ENCODE measurements at regions not wholly inside any gene's neighbourhood (a gene's known extent, or its start where the extent isn't known, plus 50 kb on each side); places are given as distances from the start of the nearest gene placed in this dataset.

DNA sequence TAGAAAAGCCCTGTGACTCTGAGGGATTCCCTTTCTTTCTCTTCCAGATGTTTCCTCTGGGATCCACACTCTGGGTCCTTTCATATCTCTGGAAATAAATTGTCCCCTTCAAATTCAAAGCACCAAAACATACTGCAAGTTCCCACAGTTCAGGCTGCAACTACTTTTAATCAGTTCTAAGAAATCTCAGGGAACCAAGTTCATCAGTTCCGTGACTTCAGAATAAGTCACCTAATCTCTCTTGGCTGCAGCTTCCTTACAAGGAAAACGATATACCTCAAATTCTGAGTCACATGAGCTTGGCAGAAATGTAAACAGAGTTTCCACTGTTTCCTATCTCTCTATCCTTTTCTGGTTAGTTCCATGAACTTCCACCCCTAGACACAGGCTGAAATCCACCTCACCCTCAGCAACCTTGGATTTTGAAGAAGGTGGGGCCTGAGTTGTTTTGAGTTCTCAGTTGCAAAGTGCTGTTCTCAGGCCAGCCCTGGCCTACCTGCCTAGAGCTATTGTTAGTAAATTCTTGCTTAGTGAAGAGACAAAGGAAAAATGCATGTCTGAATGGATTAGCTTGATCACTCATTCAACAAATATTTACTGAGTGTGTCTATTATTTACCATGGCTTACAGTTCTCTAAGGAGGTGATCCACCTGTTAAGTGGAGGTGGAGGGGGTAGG is 59.3 kb upstream of the IL6 start:
- no peak for TF ChIP-seq CTCF (IDR thresholded peaks at IDR 0.05)
- TF ChIP-seq POLR2A (IDR thresholded peaks at IDR 0.05), result no peak
- intact Hi-C loops (cut with DNase I; ENCODE audit: low total_unique reads), result no loop called here
- H3K36me3 ChIP-seq (ENCODE audit: low read depth, missing control alignments), result no peaks in the 10 kb centered on the region

DNA sequence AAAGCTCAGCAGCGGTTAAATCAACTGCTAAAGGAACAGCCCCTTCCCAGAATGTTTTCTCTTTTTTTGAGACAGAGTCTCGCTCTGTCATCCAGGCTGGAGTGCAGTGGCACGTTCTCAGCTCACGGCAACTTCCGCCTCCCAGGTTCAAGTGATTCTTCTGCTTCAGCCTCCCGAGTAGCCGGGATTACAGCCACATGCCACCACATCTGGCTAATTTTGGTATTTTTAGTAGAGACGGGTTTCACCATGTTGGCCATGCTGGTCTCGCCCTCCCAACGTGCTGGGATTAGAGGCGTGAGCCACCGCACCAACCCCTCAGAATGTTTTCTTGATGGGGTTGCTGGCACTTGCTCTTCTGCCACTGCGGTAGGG is 59.8 kb upstream of the IL6 start:
- Histone ChIP-seq H3K4me1 (no peaks in the 10 kb centered on the region), H3K27me3 (no peaks in the 10 kb centered on the region), H3K4me3 (no peak overlapping the region), H3K36me3 (ENCODE audit: low read depth, missing control alignments) (no peaks in the 10 kb centered on the region), H3K27ac (no peak overlapping the region), H3K9me3 (no peaks in the 10 kb centered on the region)
- WGBS, 2 donors, result 92 to 95% methylated on average over 13 of the region's 13 CpGs
- intact Hi-C loops (cut with DNase I; ENCODE audit: low total_unique reads), result no loop called here
- no peak for TF ChIP-seq CTCF (IDR thresholded peaks at IDR 0.05)
- TF ChIP-seq POLR2A (IDR thresholded peaks at IDR 0.05), result no peak
- DNase-seq, result no peak

More for the DNA sequence above, 59.3 kb upstream of the IL6 start:
- H3K27ac ChIP-seq, result no peak overlapping the region
- WGBS, 2 donors, result 73 to 83% methylated on average over 2 of the region's 2 CpGs
- no peaks in the 10 kb centered on the region for H3K9me3 ChIP-seq
- DNase-seq, result no peak
- no peak overlapping the region for H3K4me3 ChIP-seq
- no peaks in the 10 kb centered on the region for H3K27me3 ChIP-seq
- no peaks in the 10 kb centered on the region for H3K4me1 ChIP-seq

DNA sequence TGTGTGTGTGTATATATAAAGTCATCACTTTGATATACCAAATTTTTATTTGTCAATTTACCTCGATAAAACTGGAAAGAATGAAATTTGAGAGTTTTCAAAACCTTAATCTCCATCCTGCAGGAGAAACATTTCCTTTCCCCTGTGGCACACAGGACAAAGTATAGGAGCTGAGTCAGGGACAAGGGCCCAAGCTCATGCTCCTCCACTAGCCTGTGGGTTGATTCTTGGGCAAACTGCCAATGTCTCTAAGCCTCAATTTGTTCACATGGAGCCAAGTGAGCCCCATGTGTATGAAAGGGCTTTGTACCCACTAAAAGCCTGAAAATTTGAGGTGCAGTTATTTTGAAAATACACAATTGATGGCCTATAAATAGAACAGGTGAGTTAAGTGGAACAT is 60.3 kb upstream of the IL6 start:
- WGBS, 2 donors, result 71 to 75% methylated on average over 1 of the region's 1 CpG
- Histone ChIP-seq H3K27me3 (no peaks in the 10 kb centered on the region), H3K4me1 (no peaks in the 10 kb centered on the region), H3K27ac (no peak overlapping the region), H3K36me3 (ENCODE audit: low read depth, missing control alignments) (no peaks in the 10 kb centered on the region), H3K4me3 (no peak overlapping the region), H3K9me3 (no peaks in the 10 kb centered on the region)
- intact Hi-C loops (cut with DNase I; ENCODE audit: low total_unique reads), result no loop called here
- no peak for DNase-seq
- no peak for TF ChIP-seq POLR2A (IDR thresholded peaks at IDR 0.05)
- TF ChIP-seq CTCF (IDR thresholded peaks at IDR 0.05), result no peak

DNA sequence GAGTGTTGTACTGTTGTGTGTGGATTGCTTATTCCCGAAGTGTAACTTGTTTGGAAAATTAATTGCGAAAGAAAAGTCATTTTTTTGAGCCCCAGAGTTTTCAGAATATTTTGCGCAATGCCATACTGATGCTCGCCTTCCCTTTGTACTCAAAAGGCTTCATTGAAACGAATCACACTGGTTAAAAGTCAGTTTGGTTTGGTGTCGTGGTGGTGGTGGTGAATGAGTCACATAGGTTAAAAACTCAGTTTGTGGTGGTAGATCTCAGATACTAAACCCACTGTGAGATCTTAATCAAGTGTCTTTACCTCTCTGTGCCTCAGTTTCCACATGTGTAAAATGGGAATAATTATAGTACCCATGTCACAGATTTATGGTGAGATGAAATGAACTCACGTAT is 61.1 kb upstream of the IL6 start:
- no peak for DNase-seq
- TF ChIP-seq CTCF (IDR thresholded peaks at IDR 0.05), result no peak
- no peak for TF ChIP-seq POLR2A (IDR thresholded peaks at IDR 0.05)
- Histone ChIP-seq H3K9me3 (no peaks in the 10 kb centered on the region), H3K36me3 (ENCODE audit: low read depth, missing control alignments) (no peaks in the 10 kb centered on the region), H3K4me3 (peak overlapping the region; percentile 45 to 47), H3K27ac (peak overlapping the region in 1 of 2 donors; percentile 50), H3K4me1 (no peaks in the 10 kb centered on the region), H3K27me3 (no peaks in the 10 kb centered on the region)
- 69 to 80% methylated on average over 7 of the region's 7 CpGs for WGBS, 2 donors
- intact Hi-C loops (cut with DNase I; ENCODE audit: low total_unique reads), result no loop called here
